Ovary (tissue), 7 donors: ENCODE measurements at regions not wholly inside any gene's neighbourhood (a gene's known extent, or its start where the extent isn't known, plus 50 kb on each side); places are given as distances from the start of the nearest gene placed in this dataset.
"Not testable (repeated sequence)": the region's sequence is repeated elsewhere in the genome, so short reads cannot be mapped to it uniquely, and the experiment has no call there.

ENCODE experiments used
- DNase-seq, 5 donors: peaks; one replicate each; pipeline ENCODE4 v3.0.0-alpha.2; 2019 to 2020
- H3K27ac ChIP-seq, 2 donors: fragments of 200-600 bp; one replicate each; pipeline versions ENCODE4 v1.5.1 to v1.8.0; 2019 to 2022
- H3K27me3 ChIP-seq: fragments of 200-600 bp; one replicate; pipeline ENCODE4 v1.8.0; 2022
- H3K36me3 ChIP-seq: fragments of 200-600 bp; sonication (generic); one replicate; pipeline ENCODE4 v1.5.1; 2019
- H3K4me1 ChIP-seq: one replicate; pipeline ENCODE4 v1.8.1; 2013; ENCODE audit warnings: mild to moderate bottlenecking, moderate library complexity; ENCODE audit not compliant: insufficient read depth
- H3K4me3 ChIP-seq: fragments of 200-600 bp; sonication (generic); one replicate; pipeline ENCODE4 v1.5.1; 2017
- H3K9me3 ChIP-seq, 2 donors: fragments of 200-600 bp in 1 of 2; sonication (generic) in 1 of 2; one replicate each; pipeline versions ENCODE4 v1.5.1 to v1.8.1; 2013 to 2019; ENCODE audit warnings: mild to moderate bottlenecking in 1 of 2, moderate library complexity in 1 of 2
- CTCF ChIP-seq, 3 donors: fragments of 450-650 bp in 2 of 3; fragments of 200-600 bp in 1 of 3; IDR thresholded peaks; one replicate each; pipeline versions ENCODE4 v1.5.1 to v1.8.0; 2016 to 2022; ENCODE audit warnings: antibody characterized with exemption in 3 of 3, mild to moderate bottlenecking in 1 of 3
- EP300 ChIP-seq: sonication (generic); formaldehyde crosslinking; IDR thresholded peaks from one replicate; pipeline ENCODE4 v1.6.1; 2017; ENCODE audit warnings: antibody characterized with exemption
- POLR2A ChIP-seq: fragments of 450-650 bp; IDR thresholded peaks from one replicate; pipeline ENCODE4 v1.6.1; 2017; ENCODE audit warnings: antibody characterized with exemption, mild to moderate bottlenecking, moderate library complexity
- WGBS, 3 donors: extraction: QIAGEN DNeasy Blood & Tissue Kit in 1 of 3; methylation state at CpG; one replicate each; pipeline versions ENCODE4 v1.1.5 to v1.1.7; 2013 to 2017; 5-methylcytosine and 5-hydroxymethylcytosine counted together
- intact Hi-C, 4 donors: fragments of 100-400 bp; cut with DNase I; formaldehyde crosslinking; loops; one replicate each; pipeline versions ENCODE4 v1.11.0 to v1.15.1; 2022 to 2023
- donor health status: DM: no; HTN: no; CAD: no; lungs with moderate emphysema.
- donor health status: DM: no; HTN: no; CAD: no.
- donor health status: Bipolar disorder and iron deficiency.
- donor health status: DM: no; HTN: no; CAD: no.
- donor health status: DM: yes; HTN: yes; CAD: no.

DNA sequence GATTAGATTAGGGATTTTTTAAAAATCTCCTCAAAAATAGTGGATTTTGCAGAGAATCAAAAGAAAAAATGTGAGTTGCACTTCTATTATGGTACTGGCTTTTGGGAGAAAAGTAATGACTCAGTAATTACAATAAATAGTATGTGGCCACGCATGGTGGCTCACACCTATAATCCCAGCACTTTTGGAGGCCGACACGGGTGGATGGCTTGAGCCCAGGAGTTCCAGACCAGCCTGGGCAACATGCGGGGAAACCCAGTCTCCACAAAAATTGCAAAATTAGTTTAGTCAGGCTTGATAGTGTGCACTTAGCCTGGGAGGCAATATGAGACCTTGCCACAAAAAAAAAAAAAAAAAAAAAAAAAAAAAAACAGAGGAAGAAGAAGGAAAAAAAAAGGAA lies 1098.2 kb downstream of the ZPLD1 start:
- no peak for DNase-seq
- no peak overlapping the region for H3K27ac ChIP-seq
- 92 to 95% (median 94%) methylated on average over 4 of the region's 4 CpGs for WGBS, 3 donors
- TF ChIP-seq EP300 (no peak), CTCF (IDR thresholded peaks at IDR 0.05) (no peak), POLR2A (no peak)
- intact Hi-C loops = no loop called here
- no peak overlapping the region for H3K4me3 ChIP-seq
- H3K9me3 ChIP-seq = no peaks in the 10 kb centered on the region
- H3K27me3 ChIP-seq = no peaks in the 10 kb centered on the region
- H3K36me3 ChIP-seq = no peaks in the 10 kb centered on the region
- no peaks in the 10 kb centered on the region for H3K4me1 ChIP-seq

DNA sequence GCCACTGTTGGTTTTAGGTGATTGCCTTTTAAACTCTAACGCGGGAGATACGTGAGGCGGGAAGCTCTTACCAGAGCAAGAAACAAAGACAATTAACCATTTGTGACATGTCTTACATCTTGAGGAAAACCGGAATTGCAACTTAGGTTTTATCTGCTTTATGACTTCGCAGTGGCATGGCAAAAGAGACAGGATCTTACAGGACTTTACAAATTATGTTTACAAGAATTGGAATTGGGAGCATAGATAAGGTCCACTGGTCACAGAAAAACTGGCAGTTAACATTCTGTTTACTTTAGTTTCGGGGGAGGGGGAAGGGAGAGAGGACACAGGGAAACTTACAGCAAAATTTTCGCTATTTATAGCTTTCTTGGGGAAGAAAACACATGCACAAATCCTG lies 1119.6 kb downstream of the ZPLD1 start:
- H3K9me3 ChIP-seq = no peaks in the 10 kb centered on the region
- 32 to 45% (median 36%) methylated on average over 8 of the region's 8 CpGs for WGBS, 3 donors
- H3K27me3 ChIP-seq = no peaks in the 10 kb centered on the region
- DNase-seq = no peak
- no peak overlapping the region for H3K4me3 ChIP-seq
- no peaks in the 10 kb centered on the region for H3K4me1 ChIP-seq
- intact Hi-C loops = no loop called here
- no peak overlapping the region for H3K27ac ChIP-seq
- TF ChIP-seq EP300 (no peak), CTCF (IDR thresholded peaks at IDR 0.05) (no peak), POLR2A (no peak)
- no peaks in the 10 kb centered on the region for H3K36me3 ChIP-seq

GRCh38 chr3:103564116-103564515 lies 1129.3 kb downstream of the ZPLD1 start:
- WGBS, 3 donors = 74 to 80% (median 80%) methylated on average over 6 of the region's 6 CpGs

GRCh38 chr3:103585809-103586208 lies 1151.0 kb downstream of the ZPLD1 start:
- H3K4me3 ChIP-seq = no peak overlapping the region
- H3K4me1 ChIP-seq = no peaks in the 10 kb centered on the region
- TF ChIP-seq POLR2A (no peak), EP300 (no peak), CTCF (IDR thresholded peaks at IDR 0.05) (no peak)
- no peak overlapping the region for H3K27ac ChIP-seq
- no peaks in the 10 kb centered on the region for H3K36me3 ChIP-seq
- 64 to 71% (median 69%) methylated on average over 4 of the region's 4 CpGs for WGBS, 3 donors
- no peak for DNase-seq
- no peaks in the 10 kb centered on the region for H3K27me3 ChIP-seq
- no peaks in the 10 kb centered on the region for H3K9me3 ChIP-seq
- intact Hi-C loops = no loop called here

More at GRCh38 chr3:103564116-103564515, 1129.3 kb downstream of the ZPLD1 start:
- H3K4me3 ChIP-seq, intact Hi-C loops, H3K27me3 ChIP-seq, H3K4me1 ChIP-seq, H3K27ac ChIP-seq, H3K9me3 ChIP-seq, DNase-seq, H3K36me3 ChIP-seq: not testable (repeated sequence)

- no peaks in the 10 kb centered on the region for H3K36me3 ChIP-seq
- no peak overlapping the region for H3K27ac ChIP-seq
- H3K4me1 ChIP-seq = no peaks in the 10 kb centered on the region
- no peak for DNase-seq
- 58 to 99% (median 69%) methylated on average over 2 of the region's 2 CpGs for WGBS, 3 donors
- TF ChIP-seq POLR2A (no peak), EP300 (no peak), CTCF (IDR thresholded peaks at IDR 0.05) (no peak)
- H3K4me3 ChIP-seq = no peak overlapping the region
- H3K9me3 ChIP-seq = no peaks in the 10 kb centered on the region
- intact Hi-C loops = no loop called here
- peaks cover 3% of the 10 kb centered on the region for H3K27me3 ChIP-seq
Observed at GRCh38 chr3:103589770-103590169, 1155.0 kb downstream of the ZPLD1 start.
